Bronchial epithelial cell (primary cell): ENCODE measurements at regions not wholly inside any gene's neighbourhood (a gene's known extent, or its start where the extent isn't known, plus 50 kb on each side); places are given as distances from the start of the nearest gene placed in this dataset.

ENCODE experiments used
- DNase-seq: peaks from one replicate; pipeline ENCODE4 v3.0.0-alpha.2; 2010; ENCODE audit warnings: low read depth
- FAIRE-seq: peaks from 2 replicates; lab custom pipeline; 2011; peaks lifted over from hg19 to GRCh38; lab: Jason Lieb, UNC
- H3K27me3 ChIP-seq: 2 replicates; pipeline ENCODE4 v1.5.1; 2011; ENCODE audit warnings: low read length; ENCODE audit not compliant: control insufficient read depth, insufficient read depth
- H3K36me3 ChIP-seq: 2 replicates; pipeline ENCODE4 v1.5.1; 2011; ENCODE audit warnings: low read length; ENCODE audit not compliant: control insufficient read depth, insufficient read depth
- H3K4me3 ChIP-seq: 2 replicates; pipeline ENCODE4 v1.5.1; 2011; ENCODE audit warnings: mild to moderate bottlenecking, low read depth, low read length, control low read depth
- CTCF ChIP-seq: IDR thresholded peaks from 2 replicates; pipeline ENCODE4 v1.5.1; 2011; ENCODE audit warnings: mild to moderate bottlenecking, moderate library complexity, low read length, control low read depth, inconsistent platforms; ENCODE audit not compliant: insufficient read depth, severe bottlenecking

- FAIRE-seq (no peak), DNase-seq (no peak)
- no peaks in the 10 kb centered on the region for H3K36me3 ChIP-seq
- H3K27me3 ChIP-seq = no peaks in the 10 kb centered on the region
- TF ChIP-seq CTCF = no peak
- H3K4me3 ChIP-seq = no peak overlapping the region
Observed at GRCh38 chr17:72056727-72057290, 64.0 kb upstream of the SOX9 start.

DNA sequence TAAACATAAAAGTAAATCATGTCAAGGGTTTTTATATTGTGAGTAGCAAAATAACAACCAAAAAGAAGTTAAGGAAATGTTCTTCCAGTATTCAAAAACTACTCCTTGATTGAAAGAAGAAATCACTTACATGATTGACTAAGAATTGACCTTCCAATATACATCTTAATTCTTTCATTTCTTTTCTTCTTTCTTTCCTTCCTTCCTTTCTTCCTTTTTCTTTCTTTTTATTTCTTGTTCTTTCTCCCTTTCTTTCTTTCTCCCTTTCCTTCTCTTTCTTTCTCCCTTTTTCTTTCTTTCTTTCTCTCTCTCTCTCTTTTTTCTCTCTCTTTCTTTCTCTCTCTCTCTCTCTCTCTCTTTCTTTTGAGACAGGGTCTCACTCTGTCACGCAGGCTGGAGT is 60.7 kb upstream of the SOX9 start:
- FAIRE-seq (no peak), DNase-seq (no peak)
- no peak overlapping the region for H3K4me3 ChIP-seq
- TF ChIP-seq CTCF = no peak
- H3K36me3 ChIP-seq = no peaks in the 10 kb centered on the region
- no peaks in the 10 kb centered on the region for H3K27me3 ChIP-seq

DNA sequence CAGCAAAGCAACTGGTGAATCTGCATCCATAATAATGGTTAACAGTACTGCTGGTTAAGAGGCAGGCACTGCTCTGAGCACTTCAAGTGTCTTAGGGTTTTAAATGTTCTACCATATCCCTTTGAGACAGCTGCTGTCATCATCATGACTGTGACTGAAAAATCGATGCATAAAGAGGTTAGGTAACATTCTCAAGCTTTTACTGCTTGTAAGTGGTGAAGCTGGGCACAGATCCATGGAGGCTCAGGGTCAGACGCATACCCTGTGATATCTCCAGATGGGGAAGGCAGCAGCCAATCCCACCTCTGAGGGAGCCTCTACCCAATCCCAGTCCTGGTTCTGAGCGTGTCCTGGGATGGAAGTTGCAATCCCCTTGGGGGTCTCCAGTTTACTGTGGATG is 57.6 kb upstream of the SOX9 start:
- TF ChIP-seq CTCF = no peak
- no peaks in the 10 kb centered on the region for H3K27me3 ChIP-seq
- peak; percentile 80 for FAIRE-seq

GRCh38 chr17:72063756-72064450 is 56.9 kb upstream of the SOX9 start:
- Histone ChIP-seq H3K4me3 (no peak overlapping the region), H3K36me3 (no peaks in the 10 kb centered on the region), H3K27me3 (no peaks in the 10 kb centered on the region)
- no peak for TF ChIP-seq CTCF
- FAIRE-seq (peak; percentile 58), DNase-seq (peak; percentile 29)

More for the DNA sequence above, 57.6 kb upstream of the SOX9 start:
- no peak for DNase-seq
- Histone ChIP-seq H3K36me3 (no peaks in the 10 kb centered on the region), H3K4me3 (no peak overlapping the region)

- H3K27me3 ChIP-seq = no peaks in the 10 kb centered on the region
- no peak overlapping the region for H3K4me3 ChIP-seq
- DNase-seq (no peak), FAIRE-seq (no peak)
- TF ChIP-seq CTCF = no peak
- H3K36me3 ChIP-seq = no peaks in the 10 kb centered on the region
Observed at GRCh38 chr17:72064606-72065193, 56.1 kb upstream of the SOX9 start.
